ENCODE measurements at regions not wholly inside any gene's neighbourhood (a gene's known extent, or its start where the extent isn't known, plus 50 kb on each side); places are given as distances from the start of the nearest gene placed in this dataset.

- TF ChIP-seq YY1 (IDR thresholded peaks at IDR 0.05; ENCODE audit: low read depth), result no peak
- no peak for TF ChIP-seq TCF12 (IDR thresholded peaks at IDR 0.05; ENCODE audit: low read depth)
- no peak for TF ChIP-seq TAF1 (IDR thresholded peaks at IDR 0.05; ENCODE audit: low read depth)
- no peak for TF ChIP-seq USF1 (IDR thresholded peaks at IDR 0.05)
- no peak for TF ChIP-seq FOXM1 (IDR thresholded peaks at IDR 0.05; ENCODE audit: borderline replicate concordance, low read depth)
- TF ChIP-seq, protein P1, sequence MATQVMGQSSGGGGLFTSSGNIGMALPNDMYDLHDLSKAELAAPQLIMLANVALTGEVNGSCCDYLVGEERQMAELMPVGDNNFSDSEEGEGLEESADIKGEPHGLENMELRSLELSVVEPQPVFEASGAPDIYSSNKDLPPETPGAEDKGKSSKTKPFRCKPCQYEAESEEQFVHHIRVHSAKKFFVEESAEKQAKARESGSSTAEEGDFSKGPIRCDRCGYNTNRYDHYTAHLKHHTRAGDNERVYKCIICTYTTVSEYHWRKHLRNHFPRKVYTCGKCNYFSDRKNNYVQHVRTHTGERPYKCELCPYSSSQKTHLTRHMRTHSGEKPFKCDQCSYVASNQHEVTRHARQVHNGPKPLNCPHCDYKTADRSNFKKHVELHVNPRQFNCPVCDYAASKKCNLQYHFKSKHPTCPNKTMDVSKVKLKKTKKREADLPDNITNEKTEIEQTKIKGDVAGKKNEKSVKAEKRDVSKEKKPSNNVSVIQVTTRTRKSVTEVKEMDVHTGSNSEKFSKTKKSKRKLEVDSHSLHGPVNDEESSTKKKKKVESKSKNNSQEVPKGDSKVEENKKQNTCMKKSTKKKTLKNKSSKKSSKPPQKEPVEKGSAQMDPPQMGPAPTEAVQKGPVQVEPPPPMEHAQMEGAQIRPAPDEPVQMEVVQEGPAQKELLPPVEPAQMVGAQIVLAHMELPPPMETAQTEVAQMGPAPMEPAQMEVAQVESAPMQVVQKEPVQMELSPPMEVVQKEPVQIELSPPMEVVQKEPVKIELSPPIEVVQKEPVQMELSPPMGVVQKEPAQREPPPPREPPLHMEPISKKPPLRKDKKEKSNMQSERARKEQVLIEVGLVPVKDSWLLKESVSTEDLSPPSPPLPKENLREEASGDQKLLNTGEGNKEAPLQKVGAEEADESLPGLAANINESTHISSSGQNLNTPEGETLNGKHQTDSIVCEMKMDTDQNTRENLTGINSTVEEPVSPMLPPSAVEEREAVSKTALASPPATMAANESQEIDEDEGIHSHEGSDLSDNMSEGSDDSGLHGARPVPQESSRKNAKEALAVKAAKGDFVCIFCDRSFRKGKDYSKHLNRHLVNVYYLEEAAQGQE (IDR thresholded peaks at IDR 0.05; ENCODE audit: low read depth), result no peak
- no peak for TF ChIP-seq EGR1 (IDR thresholded peaks at IDR 0.05)
- no peak for TF ChIP-seq CREB1 (IDR thresholded peaks at IDR 0.05; ENCODE audit: low read depth)
- no peak for TF ChIP-seq NFIC (IDR thresholded peaks at IDR 0.05)
- TF ChIP-seq TEAD4 (IDR thresholded peaks at IDR 0.05), result no peak
- no peak for TF ChIP-seq ZBTB7A (IDR thresholded peaks at IDR 0.05; ENCODE audit: low read depth)
- TF ChIP-seq EP300 (IDR thresholded peaks at IDR 0.05; ENCODE audit: borderline replicate concordance), result no peak
Measured at GRCh38 chr10:78919181-78919966, 149.4 kb upstream of the ZMIZ1 start.

- TF ChIP-seq CREB1 (IDR thresholded peaks at IDR 0.05; ENCODE audit: low read depth), result no peak
- no peak for TF ChIP-seq YY1 (IDR thresholded peaks at IDR 0.05; ENCODE audit: low read depth)
- TF ChIP-seq TAF1 (IDR thresholded peaks at IDR 0.05; ENCODE audit: low read depth), result no peak
- no peak for TF ChIP-seq RAD21 (IDR thresholded peaks at IDR 0.05; ENCODE audit: low read depth)
- no peak for TF ChIP-seq NFIC (IDR thresholded peaks at IDR 0.05)
- TF ChIP-seq USF1 (IDR thresholded peaks at IDR 0.05), result no peak
- no peak for TF ChIP-seq EP300 (IDR thresholded peaks at IDR 0.05; ENCODE audit: borderline replicate concordance)
- TF ChIP-seq TCF12 (IDR thresholded peaks at IDR 0.05; ENCODE audit: low read depth), result no peak
- TF ChIP-seq, protein P1 (IDR thresholded peaks at IDR 0.05; ENCODE audit: low read depth), result no peak
- no peak for TF ChIP-seq ZBTB7A (IDR thresholded peaks at IDR 0.05; ENCODE audit: low read depth)
- TF ChIP-seq FOXM1 (IDR thresholded peaks at IDR 0.05; ENCODE audit: borderline replicate concordance, low read depth), result no peak
- TF ChIP-seq CEBPB (IDR thresholded peaks at IDR 0.05), result no peak
- TF ChIP-seq MAX (IDR thresholded peaks at IDR 0.05), result no peak
Measured at GRCh38 chr10:78920011-78920410, 148.8 kb upstream of the ZMIZ1 start.

DNA sequence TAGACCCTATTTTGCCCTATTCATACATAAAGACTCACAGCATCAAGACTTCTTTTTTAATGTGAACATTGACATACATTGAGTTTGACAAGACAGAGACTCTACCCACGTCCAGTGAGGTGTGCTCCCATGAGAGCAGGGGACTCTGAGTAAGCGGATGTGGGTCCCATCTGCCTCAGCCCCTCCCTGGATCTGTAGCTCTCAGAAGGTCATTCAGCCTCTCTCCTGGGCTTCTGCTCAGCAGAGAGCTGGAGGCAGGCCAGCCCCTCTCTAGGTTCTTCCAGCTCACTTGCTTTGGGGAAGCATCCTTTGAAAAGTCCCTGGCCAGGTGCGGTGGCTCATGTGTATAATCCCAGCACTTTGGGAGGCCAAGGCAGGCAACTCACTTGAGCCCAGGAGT is 146.9 kb upstream of the ZMIZ1 start:
- TF ChIP-seq RAD21 (IDR thresholded peaks at IDR 0.05; ENCODE audit: low read depth) (no peak), NFIC (IDR thresholded peaks at IDR 0.05) (0 out of 2 replicates have a peak, but pooled peaks have one; percentile 19)

DNA sequence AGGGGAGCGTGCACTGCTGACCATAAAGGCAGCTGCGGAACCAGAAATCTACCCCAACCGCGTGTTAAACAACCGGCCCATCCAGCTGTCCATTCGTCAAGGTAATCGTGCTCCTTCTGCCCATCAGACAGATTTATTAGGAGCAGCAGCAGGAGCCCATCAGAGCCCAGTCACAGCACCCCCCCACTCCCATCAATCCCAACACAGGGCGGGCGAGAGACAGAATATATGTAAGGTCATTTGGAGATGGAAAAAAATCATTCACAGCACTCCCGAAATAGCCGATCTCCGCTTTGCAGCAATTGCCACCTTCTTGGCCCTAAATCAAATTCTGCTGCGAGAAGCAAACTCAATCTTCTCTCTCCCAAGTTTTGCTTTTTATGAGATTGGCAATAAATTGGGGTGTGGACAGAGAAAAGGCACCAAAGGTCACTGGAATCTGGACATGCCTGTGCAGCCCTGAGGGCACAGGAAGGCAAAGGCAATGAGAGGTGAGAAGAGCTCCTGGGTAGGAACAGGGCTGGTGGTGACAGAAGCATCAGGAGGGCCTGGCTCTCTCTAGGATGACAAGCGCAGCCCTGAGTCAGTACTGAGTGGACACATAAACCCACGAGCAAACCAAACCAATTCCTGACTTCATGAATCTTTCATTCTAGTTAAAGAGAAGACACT is 145.0 kb upstream of the ZMIZ1 start:
- TF ChIP-seq TEAD4 (IDR thresholded peaks at IDR 0.05), result no peak
- TF ChIP-seq MAX (IDR thresholded peaks at IDR 0.05), result no peak

- no peak for TF ChIP-seq NFIC (IDR thresholded peaks at IDR 0.05)
- TF ChIP-seq CREB1 (IDR thresholded peaks at IDR 0.05; ENCODE audit: low read depth), result no peak
- TF ChIP-seq RAD21 (IDR thresholded peaks at IDR 0.05; ENCODE audit: low read depth), result no peak
- TF ChIP-seq, protein P1 (IDR thresholded peaks at IDR 0.05; ENCODE audit: low read depth), result no peak
- no peak for TF ChIP-seq CEBPB (IDR thresholded peaks at IDR 0.05)
- no peak for TF ChIP-seq TEAD4 (IDR thresholded peaks at IDR 0.05)
Measured at GRCh38 chr10:78924319-78925003, 144.3 kb upstream of the ZMIZ1 start.

Data from Ishikawa (cell line).